Panc1 (cell line): ENCODE measurements at regions not wholly inside any gene's neighbourhood (a gene's known extent, or its start where the extent isn't known, plus 50 kb on each side); places are given as distances from the start of the nearest gene placed in this dataset.

Experiments
- ATAC-seq: fragments of 200-7000 bp; cut with Tn5 transposase; 2 replicates; pipeline ENCODE4 v1.9.1; 2020; ENCODE audit warnings: mild to moderate bottlenecking, moderate library complexity
- BruUV-seq: library from RNA; stranded (reverse); fragments of 400-500 nt; replicated peaks from 2 replicates; lab custom pipeline; 2021; lab: Mats Ljungman, UMichigan
- CTCF ChIA-PET: fragments of 300-600 bp; sonication (Branson Sonifier 250); formaldehyde crosslinking; loops from one replicate; lab custom pipeline; 2022; ENCODE audit warnings: antibody characterized with exemption; lab: Charles Lee
- POLR2A ChIA-PET: fragments of 300-600 bp; sonication (Branson Sonifier 250); formaldehyde crosslinking; loops from one replicate; lab custom pipeline; 2022; ENCODE audit warnings: antibody characterized with exemption; lab: Charles Lee
- DNase-seq: peaks from one replicate; pipeline ENCODE4 v3.0.0-alpha.2; 2010; ENCODE audit warnings: low read depth, low spot score
- H3K27ac ChIP-seq: 2 replicates; pipeline ENCODE4 v1.5.1; 2011; ENCODE audit warnings: mild to moderate bottlenecking, low read length, inconsistent platforms
- H3K27me3 ChIP-seq: fragments of 200-500 bp; sonication (Bioruptor generic); 2 replicates; pipeline ENCODE4 v1.6.0; 2014; ENCODE audit warnings: low read length, inconsistent platforms; ENCODE audit not compliant: control insufficient read depth, insufficient read depth
- H3K36me3 ChIP-seq: fragments of 200-500 bp; sonication (Bioruptor generic); 2 replicates; pipeline ENCODE4 v1.5.1; 2014; ENCODE audit warnings: inconsistent platforms, mild to moderate bottlenecking, low read length, moderate library complexity; ENCODE audit not compliant: control insufficient read depth, insufficient read depth
- H3K4me1 ChIP-seq: 2 replicates; pipeline ENCODE4 v1.5.1; 2011; ENCODE audit warnings: inconsistent platforms, mild to moderate bottlenecking, low read length, moderate library complexity; ENCODE audit not compliant: control insufficient read depth, insufficient read depth
- H3K4me3 ChIP-seq, 2 experiments: 2 replicates each; pipeline ENCODE4 v1.5.1; 2011 to 2012; ENCODE audit warnings: low read depth in 2 of 2, low read length in 2 of 2, mild to moderate bottlenecking in 2 of 2, inconsistent platforms in 1 of 2, moderate library complexity in 1 of 2
- H3K9me3 ChIP-seq: fragments of 200-500 bp; sonication (Bioruptor generic); 2 replicates; pipeline ENCODE4 v1.5.1; 2014; ENCODE audit warnings: low read depth, mild to moderate bottlenecking, inconsistent platforms, low read length, moderate library complexity; ENCODE audit not compliant: control insufficient read depth, insufficient read depth
- CTCF ChIP-seq: fragments of 450-650 bp; IDR thresholded peaks from 2 replicates; pipeline ENCODE4 v1.5.1; 2017; ENCODE audit warnings: mild to moderate bottlenecking
- POLR2AphosphoS5 ChIP-seq: IDR thresholded peaks from 2 replicates; pipeline ENCODE4 v1.6.1; 2012; ENCODE audit warnings: mild to moderate bottlenecking, low read depth, low read length, moderate library complexity
- SIN3A ChIP-seq: IDR thresholded peaks from 2 replicates; pipeline ENCODE4 v1.6.1; 2012; ENCODE audit warnings: low read depth, mild to moderate bottlenecking, low read length, moderate library complexity, borderline replicate concordance; ENCODE audit not compliant: insufficient read depth
- TCF7L2 ChIP-seq: IDR thresholded peaks from 2 replicates; pipeline ENCODE4 v1.6.1; 2011; ENCODE audit warnings: mild to moderate bottlenecking, low read depth, low read length, inconsistent platforms
- in situ Hi-C: cut with HindIII; loops from 2 replicates; pipeline ENCODE4 v1.10.0; 2016; ENCODE audit warnings: low sequenced_read_pairs, low pct_unique_long_range_greater_than_20kb
- intact Hi-C: fragments of 100-400 bp; cut with micrococcal nuclease; formaldehyde crosslinking; loops from one replicate; pipeline ENCODE4 v1.10.0; 2022; ENCODE audit not compliant: unreplicated experiment
- TF ChIP-seq, protein P1 (sequence below), 2 experiments: IDR thresholded peaks; 2 replicates each; pipeline ENCODE4 v1.6.1; 2011 to 2012; ENCODE audit warnings: low read depth in 2 of 2, control low read depth in 1 of 2, low read length in 1 of 2, mild to moderate bottlenecking in 1 of 2, moderate library complexity in 1 of 2; ENCODE audit not compliant: insufficient read depth in 1 of 2

DNA sequence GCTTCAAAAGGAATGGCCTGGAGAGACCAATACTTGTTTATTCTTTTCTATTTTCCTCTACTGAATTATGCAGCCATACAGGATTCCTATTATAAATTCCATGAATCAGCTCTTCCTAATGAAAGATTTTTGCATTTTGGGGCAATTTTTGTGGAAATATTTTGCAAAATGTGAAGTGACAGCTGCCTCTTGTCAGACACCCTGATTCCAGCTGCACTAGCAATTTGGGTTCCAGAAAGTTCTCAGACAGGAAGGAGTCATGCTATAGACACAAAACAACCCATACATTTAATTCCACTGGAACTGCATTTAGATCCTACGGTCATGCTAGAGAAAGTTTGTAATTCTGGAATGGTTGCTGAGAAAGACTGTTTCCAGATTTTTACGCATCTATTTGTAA, 119.5 kb downstream of the XCL2 start:
- intact Hi-C loops = no loop called here
- ATAC-seq = no peak
- H3K9me3 ChIP-seq = no peaks in the 10 kb centered on the region

DNA sequence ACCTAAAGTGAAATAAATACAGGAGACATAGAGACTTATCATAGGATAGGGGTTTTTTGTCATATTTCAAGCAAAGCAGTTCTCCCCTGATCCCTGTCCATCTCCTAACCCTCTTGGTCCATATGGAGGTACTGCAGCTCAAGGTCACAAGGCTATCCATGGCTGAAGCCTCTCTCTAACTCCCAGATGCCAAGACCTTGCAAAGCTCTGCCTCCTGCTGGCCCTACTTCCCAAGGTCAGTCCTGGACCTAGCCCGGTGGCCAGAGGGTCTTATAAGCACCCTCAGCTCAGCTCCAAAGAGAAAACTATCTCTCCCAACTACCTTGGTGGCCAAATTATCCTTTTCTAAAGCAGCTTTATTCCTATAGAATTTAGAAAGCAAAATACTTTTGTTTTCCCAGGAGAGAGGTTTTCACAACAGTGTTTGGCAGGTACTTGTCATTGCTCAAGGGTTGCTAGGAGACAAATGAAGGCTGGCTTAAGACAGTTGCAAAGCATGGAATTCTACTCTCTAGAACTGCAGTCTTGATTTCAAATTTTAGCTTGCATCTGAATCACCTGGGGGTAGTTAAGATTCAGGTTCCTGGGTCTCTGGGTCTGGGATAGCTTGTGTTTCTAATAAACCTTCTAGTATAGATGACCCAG, 121.5 kb downstream of the XCL2 start:
- in situ Hi-C loops (no loop called here), intact Hi-C loops (no loop called here)
- no TSS peak for BruUV-seq
- Histone ChIP-seq H3K4me3 (no peak overlapping the region), H3K36me3 (no peaks in the 10 kb centered on the region), H3K27ac (no peak overlapping the region), H3K9me3 (no peaks in the 10 kb centered on the region), H3K27me3 (peaks cover 18% of the 10 kb centered on the region), H3K4me1 (no peaks in the 10 kb centered on the region)
- TF ChIP-seq POLR2AphosphoS5 (no peak), CTCF (no peak), SIN3A (no peak), TCF7L2 (no peak)
- TF ChIP-seq, protein P1, sequence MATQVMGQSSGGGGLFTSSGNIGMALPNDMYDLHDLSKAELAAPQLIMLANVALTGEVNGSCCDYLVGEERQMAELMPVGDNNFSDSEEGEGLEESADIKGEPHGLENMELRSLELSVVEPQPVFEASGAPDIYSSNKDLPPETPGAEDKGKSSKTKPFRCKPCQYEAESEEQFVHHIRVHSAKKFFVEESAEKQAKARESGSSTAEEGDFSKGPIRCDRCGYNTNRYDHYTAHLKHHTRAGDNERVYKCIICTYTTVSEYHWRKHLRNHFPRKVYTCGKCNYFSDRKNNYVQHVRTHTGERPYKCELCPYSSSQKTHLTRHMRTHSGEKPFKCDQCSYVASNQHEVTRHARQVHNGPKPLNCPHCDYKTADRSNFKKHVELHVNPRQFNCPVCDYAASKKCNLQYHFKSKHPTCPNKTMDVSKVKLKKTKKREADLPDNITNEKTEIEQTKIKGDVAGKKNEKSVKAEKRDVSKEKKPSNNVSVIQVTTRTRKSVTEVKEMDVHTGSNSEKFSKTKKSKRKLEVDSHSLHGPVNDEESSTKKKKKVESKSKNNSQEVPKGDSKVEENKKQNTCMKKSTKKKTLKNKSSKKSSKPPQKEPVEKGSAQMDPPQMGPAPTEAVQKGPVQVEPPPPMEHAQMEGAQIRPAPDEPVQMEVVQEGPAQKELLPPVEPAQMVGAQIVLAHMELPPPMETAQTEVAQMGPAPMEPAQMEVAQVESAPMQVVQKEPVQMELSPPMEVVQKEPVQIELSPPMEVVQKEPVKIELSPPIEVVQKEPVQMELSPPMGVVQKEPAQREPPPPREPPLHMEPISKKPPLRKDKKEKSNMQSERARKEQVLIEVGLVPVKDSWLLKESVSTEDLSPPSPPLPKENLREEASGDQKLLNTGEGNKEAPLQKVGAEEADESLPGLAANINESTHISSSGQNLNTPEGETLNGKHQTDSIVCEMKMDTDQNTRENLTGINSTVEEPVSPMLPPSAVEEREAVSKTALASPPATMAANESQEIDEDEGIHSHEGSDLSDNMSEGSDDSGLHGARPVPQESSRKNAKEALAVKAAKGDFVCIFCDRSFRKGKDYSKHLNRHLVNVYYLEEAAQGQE (IDR thresholded peaks at IDR 0.05; ENCODE audit: insufficient read depth in 1 of 2, low read depth in 2 of 2, low read length in 1 of 2) = no peak
- CTCF ChIA-PET = no interaction called here
- no peak for DNase-seq
- POLR2A ChIA-PET = no interaction called here
- ATAC-seq = no peak

More for the DNA sequence above, 119.5 kb downstream of the XCL2 start:
- no peak overlapping the region for H3K27ac ChIP-seq
- H3K4me3 ChIP-seq = no peak overlapping the region
- DNase-seq = no peak
- no peak for TF ChIP-seq TCF7L2
- TF ChIP-seq, protein P1 (IDR thresholded peaks at IDR 0.05; ENCODE audit: insufficient read depth in 1 of 2, low read depth in 2 of 2, low read length in 1 of 2) = no peak
- TF ChIP-seq CTCF = no peak
- no peak for TF ChIP-seq SIN3A
- no peak for TF ChIP-seq POLR2AphosphoS5
- in situ Hi-C loops = no loop called here
- H3K4me1 ChIP-seq = no peaks in the 10 kb centered on the region
- BruUV-seq = no TSS peak
- H3K27me3 ChIP-seq = peaks cover 16% of the 10 kb centered on the region
- no peaks in the 10 kb centered on the region for H3K36me3 ChIP-seq
- POLR2A ChIA-PET = interaction anchor here (0.5 kb wide), 1 partner anchor 217 kb away, joined by 3 read pairs; no protein-coding TSS in a partner anchor
- CTCF ChIA-PET = no interaction called here
